PFSK-1 (cell line): ENCODE measurements at regions not wholly inside any gene's neighbourhood (a gene's known extent, or its start where the extent isn't known, plus 50 kb on each side); places are given as distances from the start of the nearest gene placed in this dataset.

Experiments
- FOXP2 ChIP-seq: optimal IDR thresholded peaks from 2 replicates; pipeline ENCODE3; 2011; ENCODE audit warnings: borderline replicate concordance, control low read depth, inconsistent platforms; ENCODE audit not compliant: insufficient read depth; ENCODE audit errors: extremely low read length, extremely low read depth
- POLR2AphosphoS5 ChIP-seq: IDR thresholded peaks from 2 replicates; pipeline ENCODE4 v1.6.1; 2012; ENCODE audit warnings: low read depth, mild to moderate bottlenecking, control low read depth, low read length, moderate library complexity
- SIN3A ChIP-seq: IDR thresholded peaks from 2 replicates; pipeline ENCODE4 v1.6.1; 2012; ENCODE audit warnings: mild to moderate bottlenecking, low read length, moderate library complexity, borderline replicate concordance; ENCODE audit not compliant: insufficient read depth
- TAF1 ChIP-seq: IDR thresholded peaks from 2 replicates; pipeline ENCODE4 v1.6.1; 2012; ENCODE audit warnings: low read length, control low read depth, borderline replicate concordance; ENCODE audit not compliant: insufficient read depth
- TF ChIP-seq, protein P1 (sequence below), 2 experiments: IDR thresholded peaks; 2 replicates each; pipeline versions ENCODE4 v1.6.1 to v1.8.0; 2011 to 2012; ENCODE audit warnings: low read depth in 2 of 2, low read length in 2 of 2, control low read depth in 1 of 2, inconsistent platforms in 1 of 2, mild to moderate bottlenecking in 1 of 2, moderate library complexity in 1 of 2; ENCODE audit not compliant: insufficient read depth in 1 of 2

- TF ChIP-seq SIN3A (no peak), TAF1 (no peak), POLR2AphosphoS5 (no peak), FOXP2 (no peak)
- TF ChIP-seq, protein P1, sequence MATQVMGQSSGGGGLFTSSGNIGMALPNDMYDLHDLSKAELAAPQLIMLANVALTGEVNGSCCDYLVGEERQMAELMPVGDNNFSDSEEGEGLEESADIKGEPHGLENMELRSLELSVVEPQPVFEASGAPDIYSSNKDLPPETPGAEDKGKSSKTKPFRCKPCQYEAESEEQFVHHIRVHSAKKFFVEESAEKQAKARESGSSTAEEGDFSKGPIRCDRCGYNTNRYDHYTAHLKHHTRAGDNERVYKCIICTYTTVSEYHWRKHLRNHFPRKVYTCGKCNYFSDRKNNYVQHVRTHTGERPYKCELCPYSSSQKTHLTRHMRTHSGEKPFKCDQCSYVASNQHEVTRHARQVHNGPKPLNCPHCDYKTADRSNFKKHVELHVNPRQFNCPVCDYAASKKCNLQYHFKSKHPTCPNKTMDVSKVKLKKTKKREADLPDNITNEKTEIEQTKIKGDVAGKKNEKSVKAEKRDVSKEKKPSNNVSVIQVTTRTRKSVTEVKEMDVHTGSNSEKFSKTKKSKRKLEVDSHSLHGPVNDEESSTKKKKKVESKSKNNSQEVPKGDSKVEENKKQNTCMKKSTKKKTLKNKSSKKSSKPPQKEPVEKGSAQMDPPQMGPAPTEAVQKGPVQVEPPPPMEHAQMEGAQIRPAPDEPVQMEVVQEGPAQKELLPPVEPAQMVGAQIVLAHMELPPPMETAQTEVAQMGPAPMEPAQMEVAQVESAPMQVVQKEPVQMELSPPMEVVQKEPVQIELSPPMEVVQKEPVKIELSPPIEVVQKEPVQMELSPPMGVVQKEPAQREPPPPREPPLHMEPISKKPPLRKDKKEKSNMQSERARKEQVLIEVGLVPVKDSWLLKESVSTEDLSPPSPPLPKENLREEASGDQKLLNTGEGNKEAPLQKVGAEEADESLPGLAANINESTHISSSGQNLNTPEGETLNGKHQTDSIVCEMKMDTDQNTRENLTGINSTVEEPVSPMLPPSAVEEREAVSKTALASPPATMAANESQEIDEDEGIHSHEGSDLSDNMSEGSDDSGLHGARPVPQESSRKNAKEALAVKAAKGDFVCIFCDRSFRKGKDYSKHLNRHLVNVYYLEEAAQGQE (IDR thresholded peaks at IDR 0.05; ENCODE audit: insufficient read depth in 1 of 2, low read depth in 2 of 2, low read length in 2 of 2), result no peak
Measured at GRCh38 chr2:862731-863466, 87.8 kb upstream of the SNTG2 start.
